CD4-positive, alpha-beta T cell (primary cell): ENCODE measurements at regions not wholly inside any gene's neighbourhood (a gene's known extent, or its start where the extent isn't known, plus 50 kb on each side); places are given as distances from the start of the nearest gene placed in this dataset.

Source experiments
- ATAC-seq: fragments of 200-7000 bp; cut with Tn5 transposase; one replicate; pipeline ENCODE4 v1.10.0; 2022; ENCODE audit warnings: mild to moderate bottlenecking; ENCODE audit not compliant: poor library complexity
- CTCF ChIA-PET: fragments of 350-600 bp; sonication (Branson Sonifier 250); formaldehyde crosslinking; loops from one replicate; lab custom pipeline; 2021; ENCODE audit warnings: antibody characterized with exemption, inconsistent platforms; lab: Charles Lee
- POLR2A ChIA-PET: fragments of 350-600 bp; sonication (Branson Sonifier 250); formaldehyde crosslinking; loops from one replicate; lab custom pipeline; 2021; ENCODE audit warnings: antibody characterized with exemption, inconsistent platforms; lab: Charles Lee
- DNase-seq, 14 experiments: peaks; one replicate each; pipeline ENCODE4 v3.0.0-alpha.2; 2013 to 2020; ENCODE audit warnings: mixed read lengths in 2 of 14
- H3K27ac ChIP-seq, 2 donors: one replicate each; pipeline versions ENCODE4 v1.5.1 to v1.7.0; 2013; ENCODE audit warnings: low read length in 2 of 2, low read depth in 1 of 2, mild to moderate bottlenecking in 1 of 2
- H3K27me3 ChIP-seq, 2 experiments: 1 replicate in 1 of 2; 2 replicates in 1 of 2; pipeline versions ENCODE4 v1.6.1 to v1.7.0; 2013; ENCODE audit warnings: low read length in 2 of 2, control low read depth in 1 of 2, mild to moderate bottlenecking in 1 of 2, moderate library complexity in 1 of 2; ENCODE audit not compliant: insufficient read depth in 2 of 2, control insufficient read depth in 1 of 2
- H3K36me3 ChIP-seq: one replicate; pipeline ENCODE4 v1.6.1; 2013; ENCODE audit warnings: low read length, control low read depth; ENCODE audit not compliant: insufficient read depth
- H3K4me1 ChIP-seq: one replicate; pipeline ENCODE4 v1.6.1; 2013; ENCODE audit warnings: low read length, control low read depth; ENCODE audit not compliant: insufficient read depth
- H3K4me3 ChIP-seq: one replicate; pipeline ENCODE4 v1.5.1; 2013; ENCODE audit warnings: mild to moderate bottlenecking, low read length, moderate library complexity
- H3K9me3 ChIP-seq, 2 experiments: 1 replicate in 1 of 2; 2 replicates in 1 of 2; pipeline versions ENCODE4 v1.6.1 to v1.7.0; 2013; ENCODE audit warnings: low read length in 2 of 2, mild to moderate bottlenecking in 2 of 2, control low read depth in 1 of 2, moderate library complexity in 1 of 2; ENCODE audit not compliant: control insufficient read depth in 1 of 2, insufficient read depth in 1 of 2
- H3K27ac Mint-ChIP-seq: one replicate; pipeline ENCODE4 v1.8.0; 2020; ENCODE audit warnings: mixed read lengths
- H3K27me3 Mint-ChIP-seq: one replicate; pipeline ENCODE4 v1.8.0; 2021; ENCODE audit warnings: mixed read lengths
- H3K36me3 Mint-ChIP-seq: one replicate; pipeline ENCODE4 v1.8.0; 2021; ENCODE audit warnings: low read depth, mixed read lengths
- H3K4me1 Mint-ChIP-seq: one replicate; pipeline ENCODE4 v1.8.0; 2021; ENCODE audit warnings: low read depth, mixed read lengths
- H3K4me3 Mint-ChIP-seq: one replicate; pipeline ENCODE4 v1.8.0; 2020; ENCODE audit warnings: mild to moderate bottlenecking, mixed read lengths
- H3K9me3 Mint-ChIP-seq: one replicate; pipeline ENCODE4 v1.8.0; 2020; ENCODE audit warnings: mixed read lengths
- CTCF ChIP-seq: fragments of 200-600 bp; IDR thresholded peaks from one replicate; pipeline ENCODE4 v1.8.0; 2022; ENCODE audit warnings: antibody characterized with exemption, mild to moderate bottlenecking
- intact Hi-C, 2 experiments: fragments of 100-400 bp; cut with DNase I in 1 of 2; cut with micrococcal nuclease in 1 of 2; formaldehyde crosslinking; loops; one replicate each; pipeline versions ENCODE4 v1.15.1 to v1.9.0; 2023 to 2025; cut with DNase I, micrococcal nuclease

GRCh38 chr17:13883659-13884058, 185.6 kb upstream of the COX10 start:
- no peaks in the 10 kb centered on the region for H3K4me1 ChIP-seq

GRCh38 chr17:13884347-13884746, 185.0 kb upstream of the COX10 start:
- TF ChIP-seq CTCF = no peak
- Mint-ChIP-seq H3K27ac (no peak overlapping the region), H3K27me3 (no peaks in the 10 kb centered on the region), H3K4me1 (no peaks in the 10 kb centered on the region), H3K4me3 (no peak overlapping the region), H3K9me3 (peaks cover 5% of the 10 kb centered on the region), H3K36me3 (no peaks in the 10 kb centered on the region)
- Histone ChIP-seq H3K4me1 (no peaks in the 10 kb centered on the region), H3K4me3 (no peak overlapping the region), H3K36me3 (no peaks in the 10 kb centered on the region), H3K27ac (no peak overlapping the region), H3K27me3 (no peaks in the 10 kb centered on the region), H3K9me3 (no peaks in the 10 kb centered on the region)
- intact Hi-C loops = no loop called here
- POLR2A ChIA-PET = no interaction called here
- ATAC-seq (no peak), DNase-seq (no peak)
- CTCF ChIA-PET = no interaction called here

More at GRCh38 chr17:13883659-13884058, 185.6 kb upstream of the COX10 start:
- Mint-ChIP-seq H3K27me3 (no peaks in the 10 kb centered on the region), H3K4me3 (no peak overlapping the region), H3K27ac (no peak overlapping the region), H3K4me1 (no peaks in the 10 kb centered on the region), H3K36me3 (no peaks in the 10 kb centered on the region), H3K9me3 (peaks cover 5% of the 10 kb centered on the region)
- no peak for TF ChIP-seq CTCF
- no peak for ATAC-seq
- CTCF ChIA-PET = no interaction called here
- POLR2A ChIA-PET = no interaction called here
- H3K9me3 ChIP-seq = no peaks in the 10 kb centered on the region
- no peak overlapping the region for H3K27ac ChIP-seq
- H3K4me3 ChIP-seq = no peak overlapping the region
- H3K27me3 ChIP-seq = no peaks in the 10 kb centered on the region
- no peaks in the 10 kb centered on the region for H3K36me3 ChIP-seq
- intact Hi-C loops = no loop called here
- no peak for DNase-seq

- Histone ChIP-seq H3K36me3 (no peaks in the 10 kb centered on the region), H3K9me3 (no peaks in the 10 kb centered on the region), H3K27ac (no peak overlapping the region), H3K27me3 (no peaks in the 10 kb centered on the region), H3K4me1 (no peaks in the 10 kb centered on the region), H3K4me3 (no peak overlapping the region)
- no peaks in the 10 kb centered on the region for H3K36me3 Mint-ChIP-seq
- H3K4me3 Mint-ChIP-seq = no peak overlapping the region
- H3K27ac Mint-ChIP-seq = no peak overlapping the region
- peaks cover 5% of the 10 kb centered on the region for H3K9me3 Mint-ChIP-seq
- H3K4me1 Mint-ChIP-seq = no peaks in the 10 kb centered on the region
- ATAC-seq (no peak), DNase-seq (no peak)
- POLR2A ChIA-PET = no interaction called here
- intact Hi-C loops = no loop called here
- CTCF ChIA-PET = no interaction called here
- no peaks in the 10 kb centered on the region for H3K27me3 Mint-ChIP-seq
- TF ChIP-seq CTCF = no peak
Measured at GRCh38 chr17:13885550-13885949, 183.8 kb upstream of the COX10 start.
